ENCODE measurements at regions not wholly inside any gene's neighbourhood (a gene's known extent, or its start where the extent isn't known, plus 50 kb on each side); places are given as distances from the start of the nearest gene placed in this dataset.

DNA sequence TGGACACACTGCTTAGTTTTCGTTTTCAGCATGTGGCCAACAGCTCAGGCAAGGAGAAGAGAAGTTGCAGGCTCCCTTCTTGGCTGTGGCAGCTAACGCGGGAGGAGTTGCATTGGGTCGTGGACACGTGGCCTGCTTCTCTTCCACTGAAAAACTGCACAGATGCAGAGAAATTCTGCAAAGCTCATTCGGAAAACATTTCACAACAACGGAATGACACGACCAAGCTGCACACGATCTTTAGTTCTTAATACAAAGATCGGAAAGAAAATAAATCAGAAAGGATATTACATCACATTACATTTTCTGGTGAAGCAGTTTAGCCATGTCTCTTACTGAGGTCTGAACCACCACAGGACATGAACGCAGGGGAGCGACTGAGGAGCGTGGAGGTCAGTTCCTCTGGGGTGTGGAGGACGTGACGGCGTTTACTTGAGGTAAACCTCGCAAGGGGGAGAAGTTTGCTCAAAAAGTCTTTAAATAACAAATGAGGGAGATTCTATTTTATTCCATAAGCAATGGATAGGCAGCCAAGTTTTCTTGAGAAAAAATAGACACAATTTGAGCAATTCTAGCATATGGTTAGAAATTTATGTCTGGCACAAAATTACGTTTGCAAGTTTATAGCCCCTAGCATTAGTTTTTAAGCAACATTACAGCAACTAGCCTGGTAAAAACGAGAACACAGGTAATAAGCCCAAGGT, 178.3 kb downstream of the THBS2 start:
- TF ChIP-seq POLR2AphosphoS5 (IDR thresholded peaks at IDR 0.05; ENCODE audit: low read depth, low read length) (no peak), POLR2A (IDR thresholded peaks at IDR 0.05; ENCODE audit: low read depth, low read length) (no peak), TAF1 (IDR thresholded peaks at IDR 0.05; ENCODE audit: borderline replicate concordance, low read depth, low read length) (no peak)

All from GM12892 (cell line).